Stimulated activated CD4-positive, alpha-beta T cell treated with anti-CD3 and anti-CD28 coated beads, Interleukin-2, amount 100 ng/mL, for 24 hours (primary cell): ENCODE measurements at regions not wholly inside any gene's neighbourhood (a gene's known extent, or its start where the extent isn't known, plus 50 kb on each side); places are given as distances from the start of the nearest gene placed in this dataset.
"Not testable (repeated sequence)": the region's sequence is repeated elsewhere in the genome, so short reads cannot be mapped to it uniquely, and the experiment has no call there.

Experiments used
- DNase-seq, 2 donors: peaks; one replicate each; pipeline ENCODE4 v3.0.0-alpha.2; 2020

DNA sequence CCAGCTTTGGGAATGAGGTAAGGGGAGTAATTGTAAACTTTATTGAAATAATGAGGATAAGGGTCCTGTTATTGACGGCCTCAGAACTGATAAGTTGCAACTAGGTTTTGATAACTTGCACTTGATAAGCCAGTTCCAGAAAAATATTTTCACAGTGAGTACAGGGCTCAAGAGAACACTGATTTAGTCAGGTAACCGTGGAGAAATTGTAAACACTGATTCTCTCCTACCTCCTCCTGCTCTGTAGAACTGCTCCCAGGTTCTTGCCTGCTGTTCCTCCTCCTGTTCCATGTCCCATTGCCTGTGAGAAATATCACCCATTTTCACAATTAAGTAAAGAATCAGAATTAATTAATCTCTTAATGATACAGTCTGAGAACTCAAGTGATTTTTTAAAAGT lies 55.0 kb upstream of the CXXC4 start:
- no peak for DNase-seq

DNA sequence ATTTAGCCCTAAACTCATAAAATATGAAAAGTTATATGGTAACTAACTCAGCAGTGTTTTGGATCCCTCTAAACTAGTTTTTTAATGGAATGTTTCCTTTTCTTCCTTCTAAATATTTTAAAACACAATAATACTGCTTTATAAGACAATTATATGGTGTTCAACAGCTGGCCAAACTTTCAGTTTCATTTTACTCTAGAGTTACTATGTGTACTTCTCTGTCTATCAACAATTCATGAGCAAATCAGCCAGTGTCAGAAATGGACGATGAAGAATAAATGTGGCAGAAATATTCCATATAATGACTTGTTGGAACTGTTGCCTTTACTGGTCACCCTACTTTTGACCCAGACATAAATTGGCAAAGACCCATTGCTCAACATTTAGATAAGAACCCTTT lies 64.8 kb upstream of the CXXC4 start:
- no peak for DNase-seq

DNA sequence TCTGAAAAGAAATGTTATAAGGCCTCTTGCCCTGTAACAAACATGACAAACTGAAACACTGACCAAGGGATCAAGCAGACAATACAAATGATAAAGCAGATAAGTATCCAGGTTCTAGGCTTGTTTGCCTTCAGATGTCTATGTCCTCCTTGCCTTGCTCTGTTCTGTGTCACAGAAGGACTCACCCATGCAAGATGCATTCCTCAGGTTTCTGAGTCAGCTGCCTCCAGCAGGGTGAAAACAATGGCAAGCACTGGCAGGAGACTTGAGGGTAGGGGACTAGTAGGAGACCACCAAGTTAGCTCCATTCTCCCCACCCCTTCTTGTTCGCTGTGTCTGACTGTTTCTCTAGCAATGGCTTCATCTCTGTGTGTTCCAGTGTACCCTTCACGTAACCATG lies 76.6 kb upstream of the CXXC4 start:
- DNase-seq = no peak

DNA sequence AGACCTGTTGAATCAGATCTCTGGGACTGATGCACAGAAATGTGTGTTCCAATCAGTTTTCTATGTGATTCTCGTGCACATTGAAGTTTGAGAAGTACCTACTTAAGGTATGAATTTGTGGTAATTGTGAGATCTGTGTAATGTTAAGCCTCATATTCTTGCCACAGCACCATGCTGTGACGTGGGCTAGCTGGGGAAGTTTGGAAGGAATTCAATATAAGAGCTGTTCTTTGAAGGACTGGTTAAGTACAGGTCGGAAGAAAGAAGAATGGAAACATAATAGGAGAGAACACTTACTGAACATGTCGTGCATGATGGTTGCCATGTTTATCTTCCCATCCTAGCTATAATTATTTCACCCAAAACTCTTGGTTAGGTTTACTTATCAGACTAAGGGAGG lies 79.7 kb upstream of the CXXC4 start:
- no peak for DNase-seq

DNA sequence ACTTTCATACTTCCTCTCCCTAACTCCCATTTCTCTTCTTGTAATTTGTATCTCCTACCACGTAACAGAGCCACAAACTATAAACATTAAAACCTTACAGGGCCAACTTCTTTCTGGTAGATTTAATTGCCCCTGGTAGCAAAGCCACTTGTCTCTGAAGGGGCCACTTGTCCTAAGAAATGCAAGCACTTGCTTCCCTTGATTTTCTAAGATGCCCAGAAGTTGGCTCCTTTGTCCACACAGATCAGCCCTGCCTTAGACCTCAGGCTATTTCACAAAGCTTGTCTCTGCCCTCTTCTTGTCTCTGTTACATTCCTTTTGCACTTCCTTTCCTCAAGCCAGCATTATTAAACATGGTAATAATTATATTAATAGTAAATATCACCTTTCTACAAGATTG lies 80.6 kb upstream of the CXXC4 start:
- DNase-seq = no peak

DNA sequence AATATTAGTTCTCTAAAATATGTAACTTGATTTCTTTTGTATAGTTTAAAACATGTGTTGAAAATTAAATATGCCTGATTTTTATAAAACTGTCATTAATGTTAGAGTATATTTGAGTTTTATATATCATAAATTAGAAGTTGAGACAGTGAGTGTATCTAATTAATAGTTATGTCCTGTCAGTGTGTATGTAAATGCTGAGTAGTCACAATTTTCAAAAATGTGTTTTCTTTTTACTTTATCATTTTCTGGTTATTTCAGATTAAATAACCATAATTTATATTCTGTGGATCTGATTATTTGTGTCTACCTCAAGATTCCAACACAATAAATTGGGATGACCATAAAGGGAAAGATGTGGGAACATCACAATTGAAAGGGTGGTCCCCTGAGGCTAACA lies 82.7 kb upstream of the CXXC4 start:
- DNase-seq = no peak

DNA sequence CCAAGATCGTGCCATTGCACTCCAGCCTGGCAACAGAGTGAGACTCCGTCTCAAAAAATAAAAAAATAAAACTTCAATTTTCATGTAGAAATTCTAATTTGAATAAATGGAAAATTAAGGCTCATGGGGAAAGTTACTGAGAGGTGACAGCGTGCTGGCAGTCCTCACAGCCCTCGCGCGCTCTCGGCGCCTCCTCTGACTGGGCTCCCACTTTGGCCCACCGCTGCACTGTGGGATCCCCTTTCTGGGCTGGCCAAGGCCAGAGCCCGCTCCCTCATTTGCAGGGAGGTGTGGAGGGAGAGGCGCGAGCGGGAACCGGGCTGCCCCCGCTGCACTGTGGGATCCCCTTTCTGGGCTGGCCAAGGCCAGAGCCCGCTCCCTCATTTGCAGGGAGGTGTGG lies 86.8 kb upstream of the CXXC4 start:
- DNase-seq = not testable (repeated sequence)

DNA sequence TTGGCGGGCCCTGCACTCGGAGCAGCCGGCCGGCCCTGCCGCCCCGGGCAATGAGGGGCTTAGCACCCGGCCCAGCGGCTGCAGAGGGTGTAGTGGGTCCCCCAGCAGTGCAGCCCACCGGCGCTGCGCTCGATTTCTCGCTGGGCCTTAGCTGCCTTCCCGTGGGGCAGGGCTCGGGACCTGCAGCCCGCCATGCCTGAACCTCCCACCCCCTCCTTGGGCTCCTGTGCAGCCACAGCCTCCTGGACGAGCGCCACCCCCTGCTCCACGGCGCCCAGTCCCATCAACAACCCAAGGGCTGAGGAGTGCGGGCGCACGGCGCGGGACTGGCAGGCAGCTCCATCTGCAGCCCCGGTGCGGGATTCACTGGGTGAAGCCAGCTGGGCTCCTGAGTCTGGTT lies 87.4 kb upstream of the CXXC4 start:
- DNase-seq = not testable (repeated sequence)

DNA sequence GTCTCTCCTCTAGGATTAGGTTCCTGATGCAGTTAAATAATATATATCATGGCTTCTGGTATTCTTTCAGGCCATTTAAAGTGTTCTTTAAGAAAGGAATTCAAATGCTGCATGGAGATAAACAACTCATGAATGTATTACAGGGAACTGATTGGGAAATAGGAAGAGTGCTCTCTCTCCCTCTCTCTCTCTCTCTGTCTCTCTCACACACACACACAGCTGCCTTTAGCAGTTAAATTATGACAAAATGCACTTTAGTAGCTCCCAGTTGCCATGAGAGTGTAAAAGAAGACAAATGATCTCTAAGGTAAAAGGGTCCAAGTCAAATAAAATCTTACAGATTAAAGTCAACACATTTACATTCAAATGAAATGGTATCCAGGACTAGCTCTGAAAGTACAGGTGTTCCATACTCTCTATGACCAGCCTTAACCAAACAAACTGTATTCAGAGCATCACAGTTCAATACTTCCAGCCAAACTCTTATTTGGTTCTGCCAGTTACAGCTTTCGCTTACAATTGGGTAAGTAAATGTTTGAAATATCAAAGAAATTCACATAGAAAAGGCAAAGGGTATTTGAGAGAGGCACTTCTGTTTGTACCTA lies 94.7 kb upstream of the CXXC4 start:
- no peak for DNase-seq

DNA sequence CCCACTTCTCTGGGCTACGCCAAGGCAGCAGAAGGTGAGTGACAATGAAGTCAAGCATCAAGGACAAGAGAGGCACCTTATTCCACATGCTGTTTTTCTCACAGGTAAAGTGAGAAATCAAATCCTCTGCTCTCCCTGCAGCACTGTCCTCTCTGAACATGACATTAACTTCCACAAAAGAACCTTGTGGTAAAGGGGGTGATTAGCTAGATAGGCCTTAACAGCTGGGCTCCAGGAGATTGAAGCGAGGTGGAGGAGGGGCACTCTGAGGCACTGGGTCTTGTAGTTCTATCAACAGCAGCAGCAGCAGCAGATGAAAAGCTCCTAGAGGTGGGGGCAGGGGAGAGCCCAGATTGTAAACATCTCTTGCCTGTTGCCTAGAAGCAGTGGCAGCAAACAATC lies 96.8 kb upstream of the CXXC4 start:
- DNase-seq = no peak

DNA sequence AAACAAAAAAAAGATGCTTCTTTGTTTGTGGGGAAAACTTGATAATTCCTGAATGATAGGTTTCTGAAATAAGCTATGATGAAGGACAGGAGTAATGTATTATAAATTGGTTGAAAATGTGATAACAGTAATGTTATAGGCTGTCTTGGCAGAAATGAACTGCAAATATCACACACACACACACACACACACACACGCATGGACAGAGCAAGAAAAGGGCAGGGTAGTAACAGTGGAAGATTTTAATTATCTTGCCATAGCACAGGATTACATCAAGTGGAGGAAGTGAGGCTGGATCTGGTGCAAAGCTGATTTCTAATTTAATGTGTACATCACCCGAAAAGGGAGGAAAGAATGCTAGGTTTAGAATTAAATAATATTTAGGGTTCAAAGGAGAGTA lies 97.5 kb upstream of the CXXC4 start:
- no peak for DNase-seq

DNA sequence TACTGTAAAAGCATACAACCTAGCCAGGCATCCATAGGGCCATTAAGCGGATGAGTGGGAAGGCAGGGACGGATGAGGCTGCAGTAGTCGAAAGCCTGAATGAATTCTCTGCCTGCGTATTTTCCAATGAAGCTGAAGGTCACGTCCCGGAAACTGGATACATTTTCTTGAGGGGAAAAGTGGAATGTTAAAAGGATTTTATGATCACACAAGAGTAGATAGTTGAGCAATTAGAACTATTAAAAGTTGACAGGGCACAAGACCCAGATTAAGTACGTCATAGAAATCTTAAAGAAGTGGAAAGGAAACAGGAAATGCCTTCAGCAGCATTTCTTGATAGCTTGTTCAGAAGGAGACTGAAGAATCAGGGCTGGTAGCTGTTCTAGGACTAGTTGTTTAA lies 98.3 kb upstream of the CXXC4 start:
- no peak for DNase-seq

DNA sequence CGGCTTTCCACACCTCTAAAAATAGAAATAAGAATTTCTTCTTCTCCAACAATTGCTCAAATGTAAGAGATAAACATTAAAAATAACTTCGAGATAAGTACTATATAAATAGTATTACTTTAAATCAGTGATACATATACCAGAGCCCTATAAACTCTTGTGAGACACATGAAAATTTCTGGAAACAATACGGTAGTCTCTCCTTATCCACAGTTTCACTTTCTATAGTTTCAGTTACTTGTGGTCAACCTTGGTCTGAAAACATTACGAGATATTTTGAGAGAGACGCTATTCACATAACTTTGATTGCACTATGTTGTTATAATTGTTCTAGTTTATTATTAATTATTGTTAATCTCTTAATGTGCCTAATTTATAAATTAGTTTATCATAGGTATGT lies 101.5 kb upstream of the CXXC4 start:
- DNase-seq = no peak

DNA sequence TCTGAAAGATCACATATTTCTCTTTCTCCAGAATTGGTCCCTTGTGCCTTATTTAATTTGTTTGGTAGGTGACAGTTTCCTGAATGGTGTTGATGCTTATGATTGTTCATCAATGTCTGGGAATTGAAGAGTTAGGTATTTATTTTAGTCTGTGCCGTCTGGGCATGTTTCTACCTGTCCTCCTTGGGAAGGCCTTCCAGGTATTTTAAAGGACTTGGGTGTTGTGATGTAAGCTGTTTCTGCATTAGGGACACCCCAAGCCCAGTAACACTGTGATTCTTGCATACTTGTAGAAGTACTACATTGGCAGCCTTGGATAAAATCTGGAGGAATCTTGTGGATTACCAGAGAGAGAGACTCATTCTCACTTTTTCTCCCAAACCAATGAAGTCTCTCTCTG lies 120.8 kb upstream of the CXXC4 start:
- no peak for DNase-seq

DNA sequence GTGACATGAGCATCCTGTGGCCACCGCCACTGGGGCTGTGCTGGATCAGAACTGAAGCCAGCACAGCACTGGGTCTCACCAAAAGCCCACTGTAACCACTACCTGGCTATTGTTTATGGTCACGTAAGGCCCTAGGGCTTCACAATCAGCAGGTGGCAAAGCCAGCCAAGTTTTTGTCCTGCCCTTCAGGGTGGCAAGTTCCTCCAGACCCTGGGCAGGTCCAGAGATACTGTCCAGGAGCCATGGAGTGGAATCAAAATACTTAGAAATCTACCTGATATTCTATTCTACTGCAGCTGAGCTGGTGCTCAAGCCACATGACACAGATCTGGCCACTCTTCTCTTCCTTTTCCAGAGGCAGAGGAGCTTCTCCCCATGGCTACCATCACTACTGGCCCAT lies 121.2 kb upstream of the CXXC4 start:
- DNase-seq = no peak

DNA sequence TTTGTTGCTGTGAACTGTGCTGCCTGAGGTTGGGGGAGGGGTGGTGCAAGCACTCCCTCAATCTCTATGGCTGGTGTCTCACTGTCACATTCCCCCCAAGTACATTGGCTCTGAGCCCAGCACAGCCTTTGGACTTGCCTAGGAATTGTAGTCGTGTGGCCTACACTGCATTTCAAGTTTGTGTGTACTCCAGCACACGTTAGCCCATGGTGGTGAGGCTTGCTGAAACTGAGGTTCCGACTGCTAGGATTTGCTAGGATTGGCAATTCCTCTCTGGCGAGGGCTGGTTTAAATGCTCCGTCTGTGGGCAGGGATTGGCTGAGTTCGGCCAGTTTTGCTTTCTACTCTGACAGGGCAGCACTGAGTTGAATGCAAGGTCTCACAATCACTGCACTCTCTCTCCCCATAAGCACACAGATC lies 121.7 kb upstream of the CXXC4 start:
- no peak for DNase-seq

DNA sequence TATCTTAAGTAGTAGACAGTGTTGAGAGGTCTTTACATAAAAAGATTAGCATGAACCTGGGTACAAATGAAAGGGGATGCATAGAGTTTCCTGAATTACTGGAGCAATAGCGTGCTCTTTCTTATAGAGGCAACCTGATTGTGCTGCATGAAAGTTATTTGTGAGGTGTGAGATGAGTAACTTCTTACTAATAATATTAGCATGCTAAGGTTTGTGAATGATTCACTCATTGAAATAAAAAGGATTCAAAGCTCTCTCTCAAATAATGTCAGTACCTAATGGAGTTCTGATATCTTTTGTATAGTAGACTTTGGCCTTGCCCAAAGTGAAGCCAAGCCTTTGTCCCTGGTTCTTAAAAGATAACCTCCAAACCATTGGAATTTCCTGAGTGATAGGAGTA lies 131.0 kb upstream of the CXXC4 start:
- DNase-seq = no peak

DNA sequence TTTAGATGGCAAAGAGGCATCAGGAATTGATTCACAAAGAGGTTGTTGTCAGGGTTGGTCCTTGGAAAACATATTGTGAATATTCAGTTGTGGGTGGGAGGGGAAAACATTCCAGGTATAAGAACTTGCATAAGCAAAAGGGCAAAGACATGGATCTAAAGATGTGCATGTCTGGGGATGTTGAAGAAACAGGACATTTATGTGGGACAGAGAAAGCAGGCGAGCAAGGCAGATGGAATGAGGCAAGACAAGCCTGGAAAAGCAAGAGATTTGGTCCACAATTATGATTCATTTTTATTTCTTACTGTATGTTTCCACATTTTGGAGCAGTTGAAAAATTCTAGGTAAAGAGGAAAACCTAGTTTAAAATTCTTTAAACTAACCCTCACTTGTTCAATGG lies 134.9 kb upstream of the CXXC4 start:
- no peak for DNase-seq

DNA sequence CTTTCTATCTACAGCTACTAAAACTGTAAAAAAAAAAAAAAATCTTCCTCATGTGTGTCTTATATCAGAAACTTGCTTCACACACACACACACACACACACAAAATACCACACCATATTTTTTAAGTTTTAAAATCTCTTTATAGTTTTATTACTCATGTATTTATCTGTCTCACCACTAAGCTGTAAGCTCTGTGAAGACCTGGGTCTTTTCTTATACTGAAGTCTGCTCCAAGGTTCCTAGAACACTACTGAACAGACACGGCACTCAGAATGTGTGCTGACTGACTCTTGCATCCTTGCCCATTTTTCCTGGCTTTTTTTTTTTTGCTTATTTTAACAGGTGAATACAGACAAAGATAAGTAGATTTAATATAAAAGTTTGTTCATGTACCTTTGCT lies 135.6 kb upstream of the CXXC4 start:
- DNase-seq = no peak

DNA sequence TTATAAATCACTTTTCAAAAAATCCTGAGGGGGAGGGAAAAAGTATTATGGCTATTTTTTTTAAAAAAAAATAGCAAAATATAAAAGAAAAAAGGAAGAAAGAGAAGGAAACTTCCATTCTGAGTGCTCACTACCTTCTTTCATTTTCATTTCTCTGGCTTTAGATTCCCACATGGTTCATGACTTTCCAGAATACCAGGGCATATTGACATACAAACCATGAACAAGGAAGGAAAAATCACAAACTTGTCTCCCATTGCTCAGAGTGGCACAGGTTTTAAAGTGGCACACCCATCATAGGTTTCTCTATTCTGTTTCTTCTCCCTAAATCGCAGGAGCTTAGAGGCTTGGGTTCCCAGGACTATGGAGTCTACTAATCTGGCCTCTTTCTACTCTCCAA lies 136.3 kb upstream of the CXXC4 start:
- no peak for DNase-seq

DNA sequence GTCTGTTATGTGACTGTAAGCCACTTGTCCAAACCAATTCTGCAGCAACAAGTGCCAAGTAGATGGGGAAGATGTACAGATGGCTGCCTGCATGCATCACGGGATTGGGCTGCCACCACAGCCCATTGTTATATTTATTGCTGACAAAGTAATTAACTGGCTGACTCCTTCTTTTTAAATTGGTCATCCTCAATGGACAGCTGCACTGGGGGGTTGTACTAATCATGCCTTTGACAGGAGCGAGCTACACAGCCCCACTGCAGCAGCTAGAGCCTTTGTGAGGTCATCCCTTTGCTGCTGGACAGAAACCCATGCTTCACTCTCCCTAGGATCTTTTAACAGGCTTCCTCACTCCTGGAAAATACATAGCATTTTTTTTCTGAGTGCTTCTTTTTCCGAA lies 146.7 kb upstream of the CXXC4 start:
- DNase-seq = no peak

DNA sequence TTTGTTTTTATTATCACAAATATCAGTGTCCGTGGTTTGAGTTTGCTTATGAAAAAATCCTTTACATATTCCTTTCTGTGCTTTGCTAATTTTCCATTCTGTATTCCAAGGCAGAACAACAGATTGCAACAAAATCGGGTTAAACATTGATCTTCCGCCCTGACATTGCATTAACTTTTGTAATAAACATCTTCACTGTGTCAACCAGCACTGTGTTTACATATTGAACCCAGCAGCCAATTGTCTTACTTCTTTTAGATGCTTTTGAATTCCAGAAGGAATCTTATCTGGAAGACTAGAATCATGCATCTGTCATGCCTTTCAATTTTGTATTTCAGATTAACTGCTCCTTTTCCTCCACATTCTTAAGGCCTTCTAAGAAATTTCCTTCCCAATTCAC lies 147.8 kb upstream of the CXXC4 start:
- DNase-seq = no peak

DNA sequence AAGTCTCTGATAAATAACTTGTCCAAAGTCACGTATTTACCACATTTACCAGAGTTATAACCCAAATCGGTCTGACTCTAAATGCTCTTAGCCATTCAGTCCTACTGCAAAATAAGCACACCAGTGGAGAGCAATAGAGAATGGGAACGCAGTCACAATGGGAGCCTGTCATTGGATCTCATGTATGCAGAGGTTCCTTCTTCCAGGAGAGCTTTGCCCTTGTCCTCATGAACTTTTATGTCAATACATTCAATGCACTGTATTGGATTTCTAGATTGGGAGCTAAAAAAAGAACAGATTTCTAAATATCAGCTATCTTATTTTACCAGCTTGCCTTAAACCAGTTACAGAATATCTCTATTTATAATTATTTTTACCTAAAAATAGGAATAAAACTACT lies 149.1 kb upstream of the CXXC4 start:
- no peak for DNase-seq

DNA sequence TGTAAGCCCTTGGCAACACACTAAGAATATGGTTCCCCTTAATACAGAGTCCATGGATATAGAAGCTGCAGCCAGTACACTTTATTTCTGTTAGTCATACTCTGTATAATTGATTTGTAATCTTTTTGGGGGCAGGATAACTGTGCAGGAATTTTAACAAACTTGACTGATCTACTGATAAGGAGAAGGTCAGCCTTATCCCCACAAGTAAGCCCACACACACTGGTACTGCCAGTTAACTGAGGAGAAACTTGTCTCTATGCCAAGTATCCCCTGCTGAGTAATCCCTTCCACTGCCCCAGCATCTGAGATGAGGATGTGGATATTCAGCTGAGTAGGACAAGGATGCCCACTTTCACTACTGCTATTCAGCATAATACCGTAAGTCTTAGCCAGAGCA lies 154.9 kb upstream of the CXXC4 start:
- no peak for DNase-seq

DNA sequence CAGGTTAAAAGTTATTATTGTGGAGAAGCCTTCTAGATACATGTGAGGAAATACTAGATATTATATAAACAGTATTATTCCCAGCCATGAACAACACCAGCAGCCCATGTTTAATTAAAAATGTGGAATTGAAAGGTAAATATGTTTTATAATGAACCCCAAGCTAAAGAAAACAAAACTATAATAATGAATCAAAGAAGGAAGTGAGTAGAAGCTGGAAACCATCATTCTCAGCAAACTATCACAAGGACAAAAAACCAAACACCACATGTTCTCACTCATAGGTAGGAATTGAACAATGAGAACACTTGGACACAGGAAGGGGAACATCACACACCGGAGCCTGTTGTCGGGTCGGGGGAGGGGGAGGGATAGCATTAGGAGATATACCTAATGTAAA lies 167.6 kb upstream of the CXXC4 start:
- not testable (repeated sequence) for DNase-seq

DNA sequence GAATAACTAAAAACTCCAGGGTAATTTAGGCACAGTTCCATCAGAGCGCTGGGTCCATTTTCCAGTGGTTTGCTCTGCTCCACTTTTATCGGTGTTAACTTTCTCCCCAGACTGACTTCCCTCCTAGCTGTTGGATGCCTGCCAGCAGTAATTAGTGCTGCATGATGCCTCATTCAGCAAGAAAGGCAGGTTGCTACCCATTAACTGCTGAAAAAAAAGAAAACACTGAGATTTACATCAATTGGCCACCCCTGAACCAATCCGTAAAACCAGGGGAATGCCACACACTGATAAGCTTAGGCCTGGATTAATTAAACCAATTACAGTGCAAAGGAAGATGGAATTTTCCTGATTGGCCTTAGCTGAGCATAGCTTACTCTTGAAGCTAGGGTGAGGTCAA lies 182.4 kb upstream of the CXXC4 start:
- DNase-seq = no peak
